H1 (cell line): ENCODE measurements at regions not wholly inside any gene's neighbourhood (a gene's known extent, or its start where the extent isn't known, plus 50 kb on each side); places are given as distances from the start of the nearest gene placed in this dataset.

Experiments
- CTCF ChIA-PET: fragments of 300-600 bp; sonication (Branson Sonifier 250); formaldehyde crosslinking; loops from one replicate; lab custom pipeline; 2021; ENCODE audit not compliant: partially characterized antibody; lab: Charles Lee
- POLR2A ChIA-PET: fragments of 300-600 bp; sonication (Branson Sonifier 250); formaldehyde crosslinking; loops from one replicate; lab custom pipeline; 2021; ENCODE audit warnings: inconsistent platforms; ENCODE audit not compliant: partially characterized antibody; lab: Charles Lee
- DNase-seq, 2 experiments: peaks; one replicate each; pipeline versions ENCODE4 v3.0.0 to v3.0.0-alpha.2; 2010 to 2022; ENCODE audit warnings: low spot score in 2 of 2, low read depth in 1 of 2, mixed read lengths in 1 of 2
- FAIRE-seq: peaks from 2 replicates; lab custom pipeline; 2011; peaks lifted over from hg19 to GRCh38; lab: Jason Lieb, UNC
- H2AFZ ChIP-seq: 2 replicates; pipeline ENCODE4 v1.8.1; 2012; ENCODE audit warnings: low read length, inconsistent platforms
- H2AK5ac ChIP-seq: 2 replicates; pipeline ENCODE4 v1.6.1; 2013; ENCODE audit warnings: low read depth, low read length
- H2BK120ac ChIP-seq: replicated peaks from 2 replicates; pipeline ENCODE3; 2013; ENCODE audit warnings: low read depth, low read length, inconsistent platforms
- H2BK12ac ChIP-seq: 2 replicates; pipeline ENCODE4 v1.6.1; 2013; ENCODE audit warnings: low read depth, low read length
- H2BK15ac ChIP-seq: 2 replicates; pipeline ENCODE4 v1.6.1; 2013; ENCODE audit warnings: low read length
- H2BK20ac ChIP-seq: 2 replicates; pipeline ENCODE4 v1.6.1; 2013; ENCODE audit warnings: low read length
- H2BK5ac ChIP-seq: 2 replicates; pipeline ENCODE4 v1.6.1; 2013; ENCODE audit warnings: low read depth, low read length
- H3K14ac ChIP-seq: 2 replicates; pipeline ENCODE4 v1.6.1; 2013; ENCODE audit warnings: inconsistent platforms; ENCODE audit not compliant: insufficient read length
- H3K18ac ChIP-seq: 2 replicates; pipeline ENCODE4 v1.6.1; 2013; ENCODE audit warnings: low read length; ENCODE audit errors: extremely low read depth
- H3K23ac ChIP-seq: 2 replicates; pipeline ENCODE4 v1.6.1; 2013; ENCODE audit warnings: inconsistent platforms; ENCODE audit not compliant: insufficient read length
- H3K23me2 ChIP-seq: 2 replicates; pipeline ENCODE4 v1.6.1; 2013; ENCODE audit warnings: low read depth, low read length
- H3K27ac ChIP-seq: 2 replicates; pipeline ENCODE4 v1.6.1; 2011; ENCODE audit warnings: low read depth, low read length, inconsistent platforms
- H3K27me3 ChIP-seq, 4 experiments: replicated peaks in 1 of 4; 1 replicate in 1 of 4; 2 replicates in 3 of 4; pipeline versions ENCODE4 v1.6.1 to v1.8.1; 2011 to 2013; ENCODE audit warnings: low read length in 3 of 4, mild to moderate bottlenecking in 3 of 4, inconsistent platforms in 2 of 4, mixed read lengths in 2 of 4, moderate library complexity in 1 of 4; ENCODE audit not compliant: control insufficient read depth in 3 of 4, insufficient read depth in 3 of 4; ENCODE audit errors: extremely low read depth in 1 of 4
- H3K36me3 ChIP-seq, 4 experiments: 2 replicates each; pipeline versions ENCODE4 v1.6.1 to v1.8.1; 2011 to 2013; ENCODE audit warnings: mild to moderate bottlenecking in 4 of 4, low read length in 3 of 4, moderate library complexity in 2 of 4, control low read depth in 1 of 4, inconsistent platforms in 1 of 4; ENCODE audit not compliant: insufficient read depth in 4 of 4, control insufficient read depth in 2 of 4
- H3K4ac ChIP-seq: replicated peaks from 2 replicates; pipeline ENCODE3; 2013; ENCODE audit warnings: low read length, low read depth, mixed read lengths, inconsistent platforms; ENCODE audit not compliant: insufficient read length
- H3K4me1 ChIP-seq, 4 experiments: replicated peaks in 1 of 4; 1 replicate in 1 of 4; 2 replicates in 3 of 4; pipeline versions ENCODE4 v1.6.1 to v1.8.1; 2011 to 2013; ENCODE audit warnings: low read length in 3 of 4, inconsistent platforms in 2 of 4, mixed read lengths in 1 of 4; ENCODE audit not compliant: insufficient read depth in 4 of 4, control insufficient read depth in 3 of 4
- H3K4me2 ChIP-seq, 2 experiments: 2 replicates each; pipeline versions ENCODE4 v1.6.1 to v1.8.1; 2011 to 2013; ENCODE audit warnings: low read depth in 2 of 2, low read length in 2 of 2, control low read depth in 1 of 2, inconsistent platforms in 1 of 2, mild to moderate bottlenecking in 1 of 2; ENCODE audit not compliant: insufficient read depth in 1 of 2
- H3K4me3 ChIP-seq, 4 experiments: fragments of 200-600, 300-600 bp in 1 of 4; sonication (generic), shearing (Covaris generic), sonication (Bioruptor Twin) in 1 of 4; 2 replicates each; pipeline versions ENCODE4 v1.5.1 to v1.8.1; 2011 to 2016; ENCODE audit warnings: low read length in 4 of 4, low read depth in 3 of 4, control low read depth in 2 of 4, inconsistent platforms in 2 of 4, mild to moderate bottlenecking in 2 of 4, mixed read lengths in 1 of 4, moderate library complexity in 1 of 4; ENCODE audit not compliant: insufficient read depth in 2 of 4; ENCODE audit errors: extremely low read depth in 1 of 4
- H3K56ac ChIP-seq: replicated peaks from 2 replicates; pipeline ENCODE3; 2013; ENCODE audit warnings: low read depth, mild to moderate bottlenecking, mixed read lengths, low read length, inconsistent platforms; ENCODE audit not compliant: insufficient read length
- H3K79me1 ChIP-seq: 2 replicates; pipeline ENCODE4 v1.6.1; 2013; ENCODE audit warnings: low read depth, low read length, control low read depth
- H3K79me2 ChIP-seq, 2 experiments: 2 replicates each; pipeline versions ENCODE4 v1.6.1 to v1.8.1; 2012 to 2013; ENCODE audit warnings: low read length in 2 of 2, mild to moderate bottlenecking in 2 of 2, inconsistent platforms in 1 of 2; ENCODE audit not compliant: insufficient read depth in 2 of 2, control insufficient read depth in 1 of 2
- H3K9ac ChIP-seq, 4 experiments: replicated peaks in 1 of 4; 1 replicate in 1 of 4; 2 replicates in 3 of 4; pipeline versions ENCODE4 v1.6.1 to v1.8.1; 2011 to 2013; ENCODE audit warnings: low read depth in 3 of 4, low read length in 3 of 4, control low read depth in 2 of 4, mild to moderate bottlenecking in 2 of 4, moderate library complexity in 2 of 4, inconsistent platforms in 1 of 4; ENCODE audit errors: extremely low read depth in 1 of 4
- H3K9me3 ChIP-seq, 2 experiments: 2 replicates each; pipeline versions ENCODE4 v1.6.1 to v1.8.1; 2012 to 2013; ENCODE audit warnings: mild to moderate bottlenecking in 2 of 2, moderate library complexity in 2 of 2, control low read depth in 1 of 2, inconsistent platforms in 1 of 2, low read depth in 1 of 2, low read length in 1 of 2, mixed read lengths in 1 of 2; ENCODE audit not compliant: insufficient read depth in 2 of 2
- H4K20me1 ChIP-seq, 2 experiments: replicated peaks in 1 of 2; 2 replicates each; pipeline versions ENCODE3 to v1.8.1; 2011 to 2013; ENCODE audit warnings: inconsistent platforms in 2 of 2, low read length in 2 of 2, mild to moderate bottlenecking in 1 of 2; ENCODE audit not compliant: insufficient read depth in 2 of 2, control insufficient read depth in 1 of 2
- H4K5ac ChIP-seq: 2 replicates; pipeline ENCODE4 v1.6.1; 2013; ENCODE audit warnings: low read length, low read depth, mixed read lengths, inconsistent platforms; ENCODE audit not compliant: insufficient read length
- H4K8ac ChIP-seq: 2 replicates; pipeline ENCODE4 v1.8.0; 2013; ENCODE audit warnings: mild to moderate bottlenecking, moderate library complexity, low read length, inconsistent platforms; ENCODE audit not compliant: insufficient read depth; ENCODE audit errors: extremely low read depth
- H4K91ac ChIP-seq: replicated peaks from 2 replicates; pipeline ENCODE3; 2013; ENCODE audit warnings: low read length, mixed read lengths, inconsistent platforms; ENCODE audit not compliant: insufficient read length
- SIRT6 ChIP-seq: IDR thresholded peaks from one replicate; pipeline ENCODE4 v1.7.1; 2012; ENCODE audit warnings: low read length, inconsistent platforms
- WGBS, 2 experiments: shearing (Covaris generic) in 1 of 2; methylation state at CpG; one replicate each; pipeline versions ENCODE4 v1.1.6 to v1.1.7; 2013 to 2015; ENCODE audit warnings: low lambda C conversion rate in 2 of 2, mixed read lengths in 2 of 2, inconsistent platforms in 1 of 2, low coverage in 1 of 2, missing lambda C conversion rate in 1 of 2; ENCODE audit not compliant: insufficient replicate concordance in 2 of 2, insufficient coverage in 1 of 2, insufficient read length in 1 of 2; ENCODE audit errors: extremely low coverage in 1 of 2, missing lambda C conversion rate in 1 of 2; 5-methylcytosine and 5-hydroxymethylcytosine counted together

GRCh38 chr20:17043323-17043722, 183.5 kb upstream of the PCSK2 start:
- Histone ChIP-seq H3K79me2 (no peaks in the 10 kb centered on the region), H3K4me2 (no peak overlapping the region), H4K20me1 (no peaks in the 10 kb centered on the region), H4K91ac (no peak overlapping the region), H3K9ac (no peak overlapping the region), H2BK12ac (no peak overlapping the region), H2AFZ (no peak overlapping the region), H2BK5ac (no peak overlapping the region), H4K8ac (no peak overlapping the region), H3K4me3 (no peak overlapping the region), H3K56ac (no peak overlapping the region), H2BK15ac (no peak overlapping the region), H4K5ac (no peak overlapping the region), H3K23me2 (no peaks in the 10 kb centered on the region), H3K14ac (no peak overlapping the region), H3K23ac (no peak overlapping the region), H3K9me3 (no peaks in the 10 kb centered on the region), H3K18ac (no peak overlapping the region), H3K27ac (no peak overlapping the region), H2BK120ac (no peak overlapping the region), H3K4ac (no peak overlapping the region), H2BK20ac (no peak overlapping the region), H2AK5ac (no peak overlapping the region), H3K27me3 (no peaks in the 10 kb centered on the region), H3K36me3 (no peaks in the 10 kb centered on the region), H3K4me1 (peaks cover 0 to 5% (median 0%) of the 10 kb centered on the region in 4 experiments; a peak in 1 of 7 replicates), H3K79me1 (no peaks in the 10 kb centered on the region)
- FAIRE-seq (no peak), DNase-seq (no peak)
- WGBS, 2 experiments, result 90% methylated on average over 5 of the region's 5 CpGs; no CpG with 5 or more reads in 1 of the 2 experiments
- POLR2A ChIA-PET, result no interaction called here
- CTCF ChIA-PET, result interaction anchor here (0.6 kb wide), 1 partner anchor 404 kb away, joined by 3 read pairs; no protein-coding TSS in a partner anchor
- TF ChIP-seq SIRT6, result no peak
